Nephron (organoid): ENCODE measurements at regions not wholly inside any gene's neighbourhood (a gene's known extent, or its start where the extent isn't known, plus 50 kb on each side); places are given as distances from the start of the nearest gene placed in this dataset.

Experiments used
- H3K27ac Mint-ChIP-seq, 3 experiments: 2 replicates each; pipeline ENCODE4 v1.8.0; 2020; ENCODE audit warnings: mixed read lengths in 3 of 3, mild to moderate bottlenecking in 2 of 3, moderate library complexity in 1 of 3
- H3K27me3 Mint-ChIP-seq: 2 replicates; pipeline ENCODE4 v1.8.0; 2021; ENCODE audit warnings: low read depth, mild to moderate bottlenecking, moderate library complexity, mixed read lengths
- H3K36me3 Mint-ChIP-seq: 2 replicates; pipeline ENCODE4 v1.8.0; 2020; ENCODE audit warnings: low read depth, mixed read lengths
- H3K4me1 Mint-ChIP-seq: 2 replicates; pipeline ENCODE4 v1.8.0; 2020; ENCODE audit warnings: mixed read lengths
- H3K4me3 Mint-ChIP-seq, 3 experiments: 2 replicates each; pipeline ENCODE4 v1.8.0; 2020; ENCODE audit warnings: mild to moderate bottlenecking in 3 of 3, mixed read lengths in 3 of 3, moderate library complexity in 2 of 3
- H3K9me3 Mint-ChIP-seq: 2 replicates; pipeline ENCODE4 v1.8.0; 2020; ENCODE audit warnings: mixed read lengths
- CTCF ChIP-seq, 3 experiments: fragments of 200-600 bp; sonication (generic); IDR thresholded peaks; one replicate each; pipeline ENCODE4 v1.5.0; 2021; ENCODE audit warnings: antibody characterized with exemption in 3 of 3; ENCODE audit not compliant: unreplicated experiment in 3 of 3

GRCh38 chr15:87133704-87134103 lies 1054.0 kb downstream of the AGBL1 start:
- Mint-ChIP-seq H3K9me3 (peaks cover under 1% of the 10 kb centered on the region), H3K27ac (no peak overlapping the region), H3K4me1 (no peaks in the 10 kb centered on the region), H3K27me3 (peaks cover 4% of the 10 kb centered on the region), H3K36me3 (no peaks in the 10 kb centered on the region), H3K4me3 (no peak overlapping the region)
- no peak for TF ChIP-seq CTCF (IDR thresholded peaks at IDR 0.05; ENCODE audit: unreplicated experiment in 3 of 3)

GRCh38 chr15:87131067-87131466 lies 1051.4 kb downstream of the AGBL1 start:
- no peak for TF ChIP-seq CTCF (IDR thresholded peaks at IDR 0.05; ENCODE audit: unreplicated experiment in 3 of 3)
- Mint-ChIP-seq H3K4me3 (no peak overlapping the region), H3K36me3 (no peaks in the 10 kb centered on the region), H3K9me3 (peaks cover 10% of the 10 kb centered on the region), H3K4me1 (no peaks in the 10 kb centered on the region), H3K27ac (no peak overlapping the region), H3K27me3 (peaks cover 4% of the 10 kb centered on the region)

- no peak overlapping the region for H3K27ac Mint-ChIP-seq
- no peak overlapping the region for H3K4me3 Mint-ChIP-seq
- H3K4me1 Mint-ChIP-seq, result no peaks in the 10 kb centered on the region
Measured at GRCh38 chr15:87129916-87130315, 1050.2 kb downstream of the AGBL1 start.

GRCh38 chr15:87123676-87124382 lies 1044.2 kb downstream of the AGBL1 start:
- peak overlapping the region in 1 of 3 experiments; percentile 9 for H3K27ac Mint-ChIP-seq
- H3K4me1 Mint-ChIP-seq, result peaks cover 2% of the 10 kb centered on the region
- peaks cover 11% of the 10 kb centered on the region for H3K9me3 Mint-ChIP-seq
- H3K4me3 Mint-ChIP-seq, result peak overlapping the region in 1 of 3 experiments; percentile 49
- H3K36me3 Mint-ChIP-seq, result no peaks in the 10 kb centered on the region
- no peaks in the 10 kb centered on the region for H3K27me3 Mint-ChIP-seq
- TF ChIP-seq CTCF (IDR thresholded peaks at IDR 0.05; ENCODE audit: unreplicated experiment in 3 of 3), result no peak

More at GRCh38 chr15:87129916-87130315, 1050.2 kb downstream of the AGBL1 start:
- peaks cover 4% of the 10 kb centered on the region for H3K27me3 Mint-ChIP-seq
- peaks cover 11% of the 10 kb centered on the region for H3K9me3 Mint-ChIP-seq
- H3K36me3 Mint-ChIP-seq, result no peaks in the 10 kb centered on the region
- TF ChIP-seq CTCF (IDR thresholded peaks at IDR 0.05; ENCODE audit: unreplicated experiment in 3 of 3), result no peak

- Mint-ChIP-seq H3K4me3 (no peak overlapping the region), H3K27me3 (no peaks in the 10 kb centered on the region), H3K27ac (no peak overlapping the region), H3K36me3 (no peaks in the 10 kb centered on the region), H3K9me3 (peaks cover 4% of the 10 kb centered on the region), H3K4me1 (peaks cover 9% of the 10 kb centered on the region)
- TF ChIP-seq CTCF (IDR thresholded peaks at IDR 0.05; ENCODE audit: unreplicated experiment in 3 of 3), result no peak
Measured at GRCh38 chr15:87121336-87121735, 1041.7 kb downstream of the AGBL1 start.

- TF ChIP-seq CTCF (IDR thresholded peaks at IDR 0.05; ENCODE audit: unreplicated experiment in 3 of 3), result no peak
- Mint-ChIP-seq H3K27me3 (no peaks in the 10 kb centered on the region), H3K27ac (no peak overlapping the region), H3K4me1 (peaks cover 9% of the 10 kb centered on the region), H3K9me3 (no peaks in the 10 kb centered on the region), H3K4me3 (no peak overlapping the region), H3K36me3 (no peaks in the 10 kb centered on the region)
Measured at GRCh38 chr15:87120555-87120954, 1040.9 kb downstream of the AGBL1 start.
